WI38 (cell line): ENCODE measurements at regions not wholly inside any gene's neighbourhood (a gene's known extent, or its start where the extent isn't known, plus 50 kb on each side); places are given as distances from the start of the nearest gene placed in this dataset.
"Not testable (repeated sequence)": the region's sequence is repeated elsewhere in the genome, so short reads cannot be mapped to it uniquely, and the experiment has no call there.

Source experiments
- H3K4me3 ChIP-seq: 2 replicates; pipeline ENCODE4 v1.5.1; 2011; ENCODE audit warnings: low read depth, mild to moderate bottlenecking, control low read depth, low read length
- CTCF ChIP-seq: IDR thresholded peaks from 2 replicates; pipeline ENCODE4 v1.5.1; 2012; ENCODE audit warnings: low read depth, mild to moderate bottlenecking, control low read depth, low read length

GRCh38 chrX:87914726-87915125, 397.1 kb downstream of the KLHL4 start:
- TF ChIP-seq CTCF = no peak
- no peak overlapping the region for H3K4me3 ChIP-seq

GRCh38 chrX:87924619-87925018, 407.0 kb downstream of the KLHL4 start:
- no peak for TF ChIP-seq CTCF
- H3K4me3 ChIP-seq = no peak overlapping the region

GRCh38 chrX:87941841-87942240, 424.2 kb downstream of the KLHL4 start:
- no peak overlapping the region for H3K4me3 ChIP-seq
- no peak for TF ChIP-seq CTCF

GRCh38 chrX:87961471-87961870, 443.9 kb downstream of the KLHL4 start:
- TF ChIP-seq CTCF = no peak
- H3K4me3 ChIP-seq = no peak overlapping the region

- no peak overlapping the region for H3K4me3 ChIP-seq
- TF ChIP-seq CTCF = no peak
Observed at GRCh38 chrX:87968118-87968517, 450.5 kb downstream of the KLHL4 start.

GRCh38 chrX:87972121-87972520, 454.5 kb downstream of the KLHL4 start:
- H3K4me3 ChIP-seq = not testable (repeated sequence)

GRCh38 chrX:87975365-87975764, 457.8 kb downstream of the KLHL4 start:
- no peak overlapping the region for H3K4me3 ChIP-seq
- no peak for TF ChIP-seq CTCF

- H3K4me3 ChIP-seq = not testable (repeated sequence)
Observed at GRCh38 chrX:88007873-88008272, 490.3 kb downstream of the KLHL4 start.

- TF ChIP-seq CTCF = no peak
- H3K4me3 ChIP-seq = no peak overlapping the region
Observed at GRCh38 chrX:88024022-88024421, 506.4 kb downstream of the KLHL4 start.
